CD4-positive, alpha-beta T cell treated with Interleukin-10 for 1 hour (primary cell): ENCODE measurements at regions not wholly inside any gene's neighbourhood (a gene's known extent, or its start where the extent isn't known, plus 50 kb on each side); places are given as distances from the start of the nearest gene placed in this dataset.
"Not testable (repeated sequence)": the region's sequence is repeated elsewhere in the genome, so short reads cannot be mapped to it uniquely, and the experiment has no call there.

ENCODE experiments used
- DNase-seq: peaks from one replicate; pipeline ENCODE4 v3.0.0-alpha.2; 2020

DNA sequence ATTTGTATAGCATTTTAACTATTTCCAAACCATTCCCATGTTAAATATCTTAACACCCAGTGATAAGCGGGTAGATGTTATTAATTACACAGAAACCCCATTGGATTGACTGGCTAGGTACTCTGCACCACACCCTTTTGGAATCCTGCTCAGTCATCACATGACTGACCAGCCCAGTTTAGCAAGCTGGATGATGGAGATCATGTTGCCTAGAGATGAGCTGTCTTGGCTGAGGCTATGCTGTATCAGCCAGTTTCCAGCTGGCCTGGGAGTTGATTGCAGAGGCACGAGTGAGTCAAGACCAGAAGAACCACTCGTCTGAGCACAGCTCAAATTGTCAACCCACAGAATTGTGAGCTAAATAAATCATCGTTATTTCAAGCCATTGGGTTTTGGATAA, 124.6 kb downstream of the ZNF621 start:
- no peak for DNase-seq

DNA sequence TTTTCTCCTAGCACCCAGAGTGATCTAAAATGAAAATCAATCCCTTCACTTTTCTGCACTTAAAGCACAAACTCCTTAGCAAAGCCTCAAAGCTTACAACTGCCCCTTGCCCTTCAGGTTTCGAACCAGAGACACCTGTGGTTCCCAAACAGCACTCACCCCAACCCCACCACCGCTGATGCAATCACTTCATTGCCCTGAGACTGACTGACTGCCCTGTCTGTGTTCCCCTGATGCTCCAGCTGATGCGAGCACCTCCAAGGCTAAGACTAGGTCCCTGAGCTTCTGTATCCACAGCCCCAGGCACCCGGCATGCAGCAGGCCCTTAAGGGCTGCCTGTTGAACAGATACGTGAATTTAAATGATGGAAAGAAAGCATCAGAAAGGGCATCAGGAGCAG, 127.3 kb downstream of the ZNF621 start:
- no peak for DNase-seq

DNA sequence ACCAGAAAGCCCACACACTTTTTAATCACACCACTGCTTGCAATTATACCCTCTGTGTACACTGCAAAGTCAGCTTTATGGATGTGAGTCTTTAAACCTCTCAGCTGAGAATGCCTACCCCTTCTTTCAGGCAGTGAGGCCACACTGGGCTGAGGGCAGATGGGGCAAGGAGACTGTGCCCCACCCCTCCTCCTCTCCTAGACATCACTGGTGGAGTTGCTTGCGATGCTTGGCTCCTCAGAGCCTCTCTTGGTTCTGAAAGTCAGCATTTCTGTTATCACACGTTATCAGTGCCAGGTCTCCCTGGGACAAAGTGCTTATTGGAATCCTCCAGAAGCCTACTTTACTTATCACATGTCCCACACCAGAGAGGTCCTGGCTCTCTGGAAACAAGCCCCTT, 128.2 kb downstream of the ZNF621 start:
- no peak for DNase-seq

DNA sequence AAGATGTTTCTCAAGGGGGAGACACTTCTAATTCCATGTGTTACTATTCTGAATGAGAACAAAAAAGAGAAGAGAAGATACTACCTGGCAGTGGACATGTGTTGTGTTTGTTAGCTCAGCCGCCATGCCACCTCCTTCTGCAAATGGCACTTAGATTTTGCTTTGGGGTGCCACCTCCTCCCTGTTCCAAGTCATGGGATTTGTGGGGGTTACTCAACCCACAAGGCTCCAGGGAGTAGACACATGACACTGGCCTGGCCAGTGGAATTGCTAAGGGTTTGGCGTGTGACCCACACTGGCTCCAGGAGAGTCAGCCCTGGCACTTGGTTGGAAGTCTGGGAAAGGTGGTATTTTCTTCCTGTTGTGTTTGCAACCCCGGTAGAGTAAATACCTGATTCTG, 129.1 kb downstream of the ZNF621 start:
- DNase-seq, result no peak

DNA sequence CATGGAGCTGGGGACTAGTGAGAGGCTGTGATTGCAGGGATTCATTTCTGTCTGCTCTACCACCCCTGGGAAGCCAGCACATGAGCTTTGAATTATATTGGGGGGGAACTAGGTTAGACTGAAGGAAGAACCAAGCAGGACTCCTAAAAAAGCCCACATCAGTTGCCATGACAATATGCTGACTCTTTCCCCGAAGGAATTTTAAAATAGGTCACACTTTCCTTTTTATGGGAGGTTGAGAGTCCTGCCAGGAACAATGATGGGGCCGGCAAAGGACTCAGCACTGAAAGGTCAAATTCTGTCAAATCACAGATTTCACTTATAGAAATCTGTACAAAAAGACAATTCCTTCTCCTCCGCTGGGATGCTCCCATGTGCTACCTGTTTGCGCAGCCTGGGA, 130.8 kb downstream of the ZNF621 start:
- no peak for DNase-seq

DNA sequence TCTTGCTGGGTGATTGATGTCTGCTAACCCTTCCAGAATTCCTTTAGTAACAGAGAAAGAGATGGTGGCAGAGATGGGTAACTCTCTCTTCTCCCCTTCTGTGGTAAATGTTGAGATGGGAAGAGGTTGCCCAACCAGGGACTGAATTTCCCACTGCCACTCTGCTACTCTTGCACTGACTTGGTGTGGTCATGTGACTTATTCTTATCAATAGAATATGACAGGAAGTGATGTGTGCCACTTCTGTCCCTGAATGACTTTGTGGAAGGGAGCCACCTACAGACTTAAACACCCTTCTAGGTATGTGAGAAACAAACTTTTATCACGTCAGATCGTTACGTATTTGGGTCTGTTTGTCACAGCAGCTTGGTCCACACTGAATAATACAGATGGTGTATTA, 132.9 kb downstream of the ZNF621 start:
- no peak for DNase-seq

DNA sequence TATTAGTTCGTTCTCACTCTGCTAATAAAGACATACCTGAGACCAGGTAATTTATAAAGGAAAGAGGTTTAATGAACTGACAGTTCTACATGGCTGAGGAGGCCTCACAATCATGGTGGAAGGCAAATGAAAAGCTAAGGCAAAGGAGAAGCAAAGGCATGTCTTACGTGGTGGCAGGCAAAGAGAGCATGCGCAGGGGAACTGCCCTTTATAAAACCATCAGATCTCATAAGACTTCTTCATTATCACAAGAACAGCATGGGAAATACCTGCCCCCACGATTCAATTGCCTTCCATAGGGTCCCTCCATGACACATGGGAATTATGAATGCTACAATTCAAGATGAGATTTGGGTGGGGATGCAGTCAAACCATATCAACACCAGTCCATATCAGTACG, 133.5 kb downstream of the ZNF621 start:
- no peak for DNase-seq

DNA sequence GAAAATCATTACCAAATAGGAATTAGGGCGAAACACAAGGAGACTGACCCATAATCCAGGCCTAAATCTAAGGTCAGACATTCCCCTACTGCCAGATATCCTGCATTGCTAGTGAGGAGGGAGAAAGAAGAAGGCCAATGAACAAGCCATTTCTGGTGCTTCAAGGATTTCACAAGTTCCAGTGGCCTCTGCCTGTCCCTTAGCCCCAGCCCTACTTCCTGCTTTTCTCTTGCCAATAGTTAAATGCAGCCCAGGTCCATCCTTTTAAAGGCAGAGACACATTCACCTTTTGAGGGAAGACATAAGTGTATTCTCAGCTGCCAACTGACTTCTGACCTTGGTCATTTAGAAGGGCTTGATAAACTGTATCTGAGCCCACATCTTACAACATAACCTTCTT, 135.8 kb downstream of the ZNF621 start:
- no peak for DNase-seq

DNA sequence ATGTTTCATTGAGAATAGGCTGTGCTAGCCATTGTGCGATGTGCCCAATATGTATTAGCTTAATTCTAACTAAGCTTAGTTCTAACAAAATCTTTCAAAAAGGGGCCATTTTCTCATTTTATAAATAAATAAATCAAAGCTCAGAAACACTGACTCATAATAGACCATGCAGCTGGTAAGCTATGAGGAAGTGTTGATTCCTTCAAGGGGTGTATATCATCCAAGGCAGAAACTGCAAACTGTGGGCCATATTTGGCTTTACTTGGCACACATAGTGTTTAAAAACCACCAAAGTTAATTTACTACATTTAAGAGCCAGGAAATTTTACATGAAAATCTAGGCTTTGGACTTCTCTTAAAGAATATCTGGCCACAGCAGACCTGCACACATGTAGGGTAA, 136.5 kb downstream of the ZNF621 start:
- DNase-seq, result no peak

DNA sequence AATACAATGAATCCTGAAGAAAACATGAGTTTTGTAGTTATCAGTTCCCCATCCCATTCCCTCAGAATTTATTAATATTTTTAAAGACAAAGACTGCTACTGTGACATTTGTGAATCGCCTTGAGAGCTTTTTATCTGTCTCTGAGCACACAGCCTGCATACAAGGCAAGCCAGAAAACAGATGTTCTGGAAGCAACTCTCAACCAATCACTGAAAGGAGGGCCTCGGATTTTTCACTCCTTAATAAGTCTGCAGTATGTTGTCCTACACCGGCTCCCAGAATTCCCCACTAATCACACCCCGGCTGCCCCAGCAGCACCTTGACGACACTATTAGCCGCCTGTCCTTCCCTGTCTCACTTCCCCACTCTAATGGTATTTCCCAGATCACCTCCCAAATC, 138.5 kb downstream of the ZNF621 start:
- DNase-seq, result no peak

DNA sequence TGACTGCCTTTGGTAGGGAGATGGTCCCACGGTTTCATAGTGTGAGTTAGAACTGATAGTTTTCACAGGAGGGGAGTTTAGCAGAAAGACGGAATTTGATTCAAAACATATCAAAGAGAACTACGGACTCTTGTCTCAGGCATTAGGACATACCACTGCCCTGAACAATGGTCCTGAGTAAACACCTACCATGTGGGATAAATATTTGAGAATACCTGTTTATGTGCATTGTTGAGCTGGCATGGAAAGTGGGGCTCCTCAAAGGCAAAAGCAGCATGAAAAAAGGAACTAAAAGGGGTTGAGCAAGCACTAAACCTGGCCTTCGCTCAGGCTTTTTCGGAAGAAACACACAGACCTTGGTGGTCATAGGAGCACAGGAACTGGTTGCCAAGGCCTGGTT, 144.4 kb downstream of the ZNF621 start:
- DNase-seq, result no peak

DNA sequence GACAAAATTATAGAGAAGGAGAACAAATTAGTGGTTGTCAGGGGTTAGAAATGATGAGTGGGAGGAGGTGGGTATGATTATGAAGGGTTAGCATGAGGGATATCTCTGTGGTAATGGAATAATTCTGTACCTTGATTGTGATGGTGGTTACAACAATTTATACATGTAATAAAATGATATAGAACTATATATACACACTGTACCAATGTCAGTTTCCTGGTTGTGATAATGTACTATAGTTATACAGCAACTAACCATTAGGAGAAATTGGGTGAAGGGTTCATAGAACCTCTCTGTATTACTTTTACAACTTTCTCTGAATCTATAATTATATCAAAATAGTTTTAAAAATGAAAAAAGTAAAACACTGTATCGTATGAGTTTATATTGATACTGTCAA, 148.1 kb downstream of the ZNF621 start:
- no peak for DNase-seq

DNA sequence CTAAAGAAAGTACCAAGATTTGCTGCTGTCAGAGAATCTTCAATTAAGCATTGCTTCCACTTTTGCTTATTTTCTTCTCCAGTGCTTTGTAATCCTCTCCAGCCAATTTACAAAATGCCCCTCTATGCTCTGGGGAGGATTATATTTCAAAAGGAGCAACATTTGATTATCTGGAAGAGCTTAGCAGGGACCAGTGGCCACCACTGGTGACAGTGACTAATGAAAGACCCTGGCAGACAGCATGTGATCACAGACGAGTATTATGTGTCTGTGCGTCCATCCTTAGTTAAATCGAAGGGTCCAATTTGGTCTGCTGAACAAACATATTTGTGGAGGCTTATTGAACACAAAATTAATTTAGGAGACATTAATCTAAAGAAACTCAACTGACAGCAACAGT, 152.6 kb downstream of the ZNF621 start:
- no peak for DNase-seq

DNA sequence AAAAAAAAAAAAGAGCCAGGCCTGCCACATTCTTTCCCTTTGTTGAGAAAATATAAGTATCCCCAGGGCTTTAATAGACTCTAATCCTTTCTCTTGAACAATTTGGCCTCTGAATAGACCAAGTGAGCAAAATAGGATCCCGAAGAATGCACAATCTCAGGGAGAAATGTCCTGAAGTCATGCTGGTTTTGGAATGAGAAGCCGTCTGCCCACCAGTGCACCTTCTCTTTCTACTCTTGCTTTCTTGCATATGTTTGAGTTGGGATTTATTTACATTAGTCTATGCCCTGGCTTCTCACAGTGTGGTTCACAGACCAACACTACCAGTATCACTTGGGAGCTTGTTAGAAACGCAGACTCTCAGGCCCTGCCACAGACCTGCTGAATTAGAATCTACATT, 153.0 kb downstream of the ZNF621 start:
- DNase-seq, result no peak

DNA sequence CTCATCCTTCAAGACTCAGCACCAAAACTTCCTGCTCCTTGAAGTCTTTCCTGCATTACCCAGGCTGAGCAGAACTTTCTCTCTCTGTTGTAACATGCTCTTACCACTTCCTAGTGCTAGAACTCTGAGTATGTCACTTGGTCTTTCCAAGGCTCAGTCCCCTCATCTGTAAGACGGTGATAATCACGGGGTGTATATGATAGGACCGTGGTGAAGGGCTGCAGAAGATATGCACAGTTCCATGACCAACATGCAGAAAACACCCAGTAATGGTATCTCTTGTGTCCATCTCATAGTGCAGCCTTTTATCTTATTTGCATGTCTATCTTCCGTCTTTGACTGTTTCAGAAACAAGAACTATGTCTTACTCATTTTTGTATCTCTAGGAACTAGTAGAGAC, 154.5 kb downstream of the ZNF621 start:
- DNase-seq, result no peak

DNA sequence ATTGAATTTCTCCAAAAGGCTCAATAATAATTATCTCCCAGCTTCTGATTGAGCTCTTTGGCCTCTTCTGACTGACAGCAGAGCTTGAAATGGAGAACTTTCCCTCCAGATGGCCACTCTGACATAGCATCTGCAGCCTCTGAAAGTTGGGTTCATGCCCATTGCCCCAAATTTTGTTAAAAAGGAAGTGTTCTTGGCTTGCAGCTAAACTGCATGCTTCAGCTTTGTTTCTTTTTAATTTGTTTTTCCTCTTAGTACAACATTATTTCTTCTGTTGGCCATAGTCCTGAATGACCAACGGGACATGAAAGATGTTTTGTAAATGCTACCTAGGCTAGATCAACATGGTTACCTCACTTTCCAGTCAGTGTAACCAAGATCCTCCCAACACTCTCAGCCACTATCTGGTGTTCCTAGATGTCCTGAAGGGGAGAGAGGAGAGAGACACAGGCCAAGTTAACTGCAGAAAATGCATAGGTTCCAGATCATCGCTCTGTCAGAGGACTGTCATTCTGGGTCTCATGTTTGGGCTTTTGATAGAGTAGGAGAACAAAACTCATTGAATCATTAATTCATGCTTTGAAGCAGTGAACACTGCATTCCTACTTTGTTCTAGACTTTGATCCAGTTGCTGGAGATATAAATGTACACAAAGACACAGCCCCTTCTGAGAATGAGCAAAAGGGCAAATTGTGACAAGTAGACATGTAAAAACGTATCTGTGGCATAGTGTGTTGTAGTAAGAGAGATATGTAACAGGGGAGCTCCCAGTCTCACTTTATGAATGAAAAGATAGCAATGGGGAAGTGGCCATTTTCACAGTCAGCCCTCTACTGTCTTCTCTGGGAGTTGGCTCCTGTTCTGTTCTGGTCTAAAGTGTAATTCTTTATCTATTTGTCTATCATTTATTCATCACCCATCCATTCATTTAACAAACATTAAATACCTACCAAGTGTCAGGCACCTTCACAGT, 156.2 kb downstream of the ZNF621 start:
- DNase-seq, result no peak

DNA sequence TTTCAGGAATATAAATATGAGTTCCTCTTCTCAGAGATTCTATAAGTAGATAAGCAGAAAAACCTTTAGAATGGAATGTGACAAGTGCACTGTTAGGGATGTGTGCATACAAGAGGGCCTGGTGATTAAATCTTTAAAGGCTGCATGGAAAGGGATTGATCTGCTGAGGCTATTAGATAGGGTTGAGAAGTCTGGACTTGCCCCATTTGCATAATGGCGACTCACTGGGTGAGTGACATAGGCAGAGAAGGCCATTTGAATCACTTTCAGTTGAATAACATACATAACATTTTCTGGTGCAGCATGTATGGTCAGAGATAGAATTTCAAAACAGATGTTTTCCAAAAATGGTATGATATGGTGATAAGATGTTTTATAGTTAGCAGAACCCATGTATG, 156.9 kb downstream of the ZNF621 start:
- no peak for DNase-seq

DNA sequence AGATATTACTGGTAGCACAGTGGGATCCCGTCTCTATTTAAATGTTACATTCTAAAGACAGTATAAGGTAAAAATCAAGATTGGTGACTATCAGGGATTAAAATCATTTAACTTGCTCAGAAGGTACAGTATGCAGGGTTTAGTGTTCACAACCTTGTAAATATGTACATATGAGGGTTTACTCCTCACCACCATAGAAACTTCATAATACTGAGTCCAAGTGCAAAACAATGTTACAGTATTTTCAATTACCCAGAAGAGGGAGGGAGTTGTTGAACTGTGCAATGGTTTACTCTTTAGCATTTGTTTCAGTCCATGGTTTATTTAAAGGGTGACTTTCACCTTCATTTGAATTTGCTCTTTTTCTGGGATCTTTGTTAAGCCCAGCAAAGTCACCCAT, 165.1 kb downstream of the ZNF621 start:
- DNase-seq, result no peak

DNA sequence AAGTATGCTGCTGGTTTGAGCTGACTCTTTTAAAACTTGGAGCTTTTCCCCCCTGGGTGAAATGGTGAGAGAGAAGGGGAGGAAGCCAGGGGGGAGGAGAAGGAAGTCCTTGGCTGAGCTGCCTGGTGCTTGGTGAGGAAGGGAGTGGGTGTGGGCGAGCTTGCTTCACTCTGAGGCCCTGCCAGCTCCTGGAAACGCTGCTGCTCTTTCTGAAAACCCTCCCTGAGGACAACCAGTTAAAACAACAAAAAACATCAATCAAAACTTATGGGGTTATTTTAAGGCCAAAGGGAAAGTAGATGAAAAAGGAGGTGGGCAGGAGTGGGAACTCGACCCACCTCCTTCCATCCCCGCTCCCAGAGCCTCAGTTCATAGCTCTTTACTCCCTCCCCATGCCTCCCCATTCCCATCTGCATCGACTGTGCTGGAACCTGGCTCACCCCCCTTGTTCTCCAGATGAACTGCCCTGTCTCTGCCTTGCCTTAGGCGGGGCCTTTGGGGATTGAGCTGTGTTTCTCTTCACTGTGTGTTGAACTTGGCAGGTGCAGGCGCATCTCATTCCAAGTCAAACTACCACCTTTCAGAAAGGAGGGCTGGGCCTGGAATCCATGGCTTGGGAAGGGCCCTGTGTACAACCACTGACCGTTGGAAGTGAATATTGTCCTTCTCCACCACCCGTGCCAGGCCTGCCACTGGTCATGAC, 166.1 kb downstream of the ZNF621 start:
- no peak for DNase-seq

DNA sequence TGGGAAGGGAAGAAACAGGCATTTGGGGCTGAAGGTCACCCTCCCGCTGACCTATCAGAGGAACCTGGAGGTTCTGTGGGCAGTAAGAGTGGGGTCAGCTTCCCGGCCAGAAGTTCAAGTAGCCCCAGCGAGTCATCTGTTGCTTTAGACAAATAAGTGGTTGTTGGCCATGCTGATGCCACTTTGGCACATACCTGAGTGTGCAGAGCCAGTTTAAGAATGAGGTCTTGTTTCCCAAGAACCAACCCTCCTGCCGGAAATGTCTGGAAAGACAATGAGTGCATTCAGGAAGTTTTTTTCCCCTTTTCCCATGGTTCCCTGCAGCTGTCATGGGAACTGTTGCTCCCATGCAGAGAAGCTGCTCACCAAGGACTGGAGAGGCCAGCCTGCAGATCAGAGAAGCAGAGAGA, 166.7 kb downstream of the ZNF621 start:
- no peak for DNase-seq

DNA sequence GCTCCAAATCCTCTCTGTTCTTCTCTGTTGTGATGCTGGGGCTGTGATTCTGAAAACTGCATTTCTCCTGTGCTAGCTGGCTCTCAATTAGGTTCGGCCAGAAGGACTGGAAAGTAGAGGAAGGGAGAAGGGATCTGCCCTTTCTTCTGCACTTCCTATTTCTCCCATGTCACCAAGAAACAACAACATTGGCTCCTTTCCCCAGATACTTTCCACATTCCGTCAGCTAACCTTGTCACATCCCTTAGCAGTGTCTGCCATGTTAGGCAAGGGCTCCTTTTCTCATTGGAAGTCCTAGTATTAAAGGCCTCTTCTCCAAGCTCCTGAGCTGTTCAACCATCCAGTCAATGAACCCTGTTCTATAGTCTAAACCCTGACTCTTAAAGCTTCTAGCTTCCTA, 171.1 kb downstream of the ZNF621 start:
- no peak for DNase-seq

DNA sequence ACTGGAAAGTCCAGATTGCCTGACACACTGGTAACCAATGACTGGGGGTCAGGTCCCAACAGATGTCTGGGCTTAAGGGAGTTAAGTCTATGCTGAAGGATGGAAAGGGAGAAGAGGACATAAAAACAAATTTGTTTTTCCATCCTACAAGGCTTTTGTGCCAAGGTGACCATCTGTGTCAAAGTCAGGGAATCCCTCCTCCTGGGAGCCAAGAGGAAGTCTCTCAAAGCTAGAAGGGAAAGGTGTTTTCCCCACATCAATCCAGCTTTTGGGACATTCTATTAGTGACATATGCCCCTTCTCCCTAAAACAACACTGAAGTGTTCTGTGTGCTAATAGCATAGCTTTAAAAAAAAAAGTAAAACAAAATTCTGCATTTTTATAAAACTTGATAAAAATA, 173.9 kb downstream of the ZNF621 start:
- DNase-seq, result not testable (repeated sequence)

DNA sequence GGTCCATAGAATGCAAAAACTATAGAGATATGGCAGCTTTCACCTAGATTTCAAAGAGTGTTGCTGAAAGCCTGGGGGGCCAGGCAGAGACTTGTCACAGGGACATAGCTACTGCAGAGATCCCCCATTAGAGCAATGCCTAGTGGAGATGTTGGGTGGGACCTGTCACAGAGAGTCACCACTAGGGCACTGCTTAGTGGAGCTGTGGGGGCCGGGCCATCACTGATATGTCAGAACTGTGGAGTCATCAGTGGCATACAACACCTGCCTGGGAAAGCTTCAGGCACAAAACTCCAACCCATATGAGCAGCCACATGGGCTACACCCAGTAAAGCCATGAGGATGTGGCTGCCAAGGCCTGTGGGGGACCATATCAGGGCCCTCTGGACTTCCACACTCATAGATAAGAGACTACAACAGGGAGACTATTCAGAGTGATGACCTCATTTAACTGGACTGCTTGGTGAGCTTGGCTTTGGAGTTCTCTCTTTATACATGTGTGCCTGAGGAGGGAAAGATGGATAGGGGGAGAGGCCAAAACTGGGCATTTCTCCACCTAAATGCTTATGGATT, 176.3 kb downstream of the ZNF621 start:
- no peak for DNase-seq

DNA sequence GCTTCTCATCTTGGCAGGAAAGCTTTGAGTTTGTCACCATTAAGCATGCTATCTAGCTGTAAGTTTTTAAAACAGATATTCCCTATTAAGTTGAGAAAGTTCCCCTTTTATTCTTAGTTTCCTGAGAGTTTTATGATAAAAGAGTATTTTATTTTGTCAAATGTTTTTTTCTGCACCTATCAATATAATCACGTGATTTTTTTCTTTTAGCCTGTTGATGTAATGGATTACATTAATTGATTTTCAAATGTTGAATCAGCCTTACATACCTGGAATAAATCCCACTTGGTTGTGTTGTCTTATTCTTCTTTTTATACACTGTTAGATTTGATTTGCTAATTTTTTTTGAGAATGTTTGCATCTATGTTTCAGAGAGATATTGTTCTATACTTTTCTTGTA, 179.5 kb downstream of the ZNF621 start:
- no peak for DNase-seq
